NCI-H2227 (cell line): ENCODE measurements at regions not wholly inside any gene's neighbourhood (a gene's known extent, or its start where the extent isn't known, plus 50 kb on each side); places are given as distances from the start of the nearest gene placed in this dataset.

Experiments
- DNase-seq: peaks from one replicate; lab custom pipeline; 2025; ENCODE audit not compliant: unreplicated experiment; lab: John Stamatoyannopoulos, UW

DNA sequence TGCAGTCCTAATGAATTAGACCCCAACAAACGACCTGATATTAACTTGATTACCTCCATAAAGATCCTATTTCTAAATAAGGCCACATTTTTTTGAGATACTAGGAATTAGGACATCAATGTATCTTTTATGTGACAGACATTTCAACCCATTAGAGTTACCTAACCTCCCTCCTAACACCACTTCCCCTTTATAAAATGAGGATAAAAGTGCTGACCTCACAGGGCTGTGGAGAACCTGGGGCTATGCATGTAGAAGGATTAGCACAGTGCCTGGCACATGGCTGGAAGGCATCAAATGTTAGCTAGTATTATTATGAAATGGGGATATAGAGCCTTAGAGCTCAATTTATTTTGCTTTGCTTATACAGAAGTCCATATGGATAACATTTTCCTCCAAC is 53.5 kb upstream of the LRRN1 start:
- no peak for DNase-seq

DNA sequence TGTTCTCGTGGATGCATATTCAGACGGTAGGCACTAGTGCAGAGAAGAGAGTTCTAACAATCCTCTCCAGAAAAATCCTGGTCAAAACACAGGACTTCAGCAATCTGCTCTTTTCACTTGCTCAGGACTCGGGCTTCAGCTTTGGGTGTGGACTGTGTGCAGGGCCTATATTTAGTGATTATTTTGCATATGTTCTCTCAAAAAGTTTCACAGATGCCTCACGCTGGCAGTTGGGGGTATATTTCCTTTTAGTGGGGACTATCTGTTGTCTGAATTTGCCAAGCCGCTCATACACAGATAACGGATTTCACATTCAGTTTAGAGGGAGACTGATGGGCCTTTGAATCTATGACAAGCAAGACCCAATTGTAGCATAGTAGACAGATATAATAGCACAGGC is 54.4 kb upstream of the LRRN1 start:
- DNase-seq, result no peak

DNA sequence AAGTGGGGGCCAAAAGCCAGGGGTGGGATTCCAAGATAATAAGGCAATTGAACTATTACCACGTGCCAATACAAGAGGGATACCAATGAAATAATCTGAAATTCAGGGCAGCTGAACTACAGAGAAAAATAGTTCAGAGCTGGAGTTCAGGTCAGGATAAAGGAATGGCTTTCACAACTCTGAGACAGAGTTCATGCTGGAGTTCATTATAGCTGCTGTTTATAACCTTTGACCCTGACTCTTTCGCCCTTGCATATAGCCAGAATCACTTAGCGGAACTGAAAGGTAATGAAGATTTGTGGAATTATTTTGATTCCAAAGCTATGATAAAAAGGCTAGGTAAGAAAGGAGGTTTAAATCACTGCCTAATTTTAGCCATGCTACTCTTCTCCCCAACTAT is 55.5 kb upstream of the LRRN1 start:
- no peak for DNase-seq

DNA sequence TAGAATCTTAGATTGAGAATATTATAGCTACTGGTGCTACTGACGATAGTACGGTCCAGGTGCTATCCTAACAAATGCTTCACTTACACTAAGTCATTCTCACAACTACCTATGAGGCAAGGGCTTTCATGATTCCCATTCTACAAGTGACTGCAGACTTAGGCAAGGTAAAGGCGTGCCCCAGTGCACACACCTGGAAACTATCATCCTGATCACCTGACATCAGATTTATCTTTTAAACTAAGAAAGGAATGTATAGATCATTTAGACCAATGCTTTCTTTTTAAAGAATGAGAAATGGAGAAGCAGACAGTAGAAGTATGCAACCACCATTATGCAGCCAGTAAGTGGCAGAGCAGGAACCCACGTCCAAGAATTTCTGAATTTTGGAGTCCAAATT is 59.2 kb upstream of the LRRN1 start:
- no peak for DNase-seq

DNA sequence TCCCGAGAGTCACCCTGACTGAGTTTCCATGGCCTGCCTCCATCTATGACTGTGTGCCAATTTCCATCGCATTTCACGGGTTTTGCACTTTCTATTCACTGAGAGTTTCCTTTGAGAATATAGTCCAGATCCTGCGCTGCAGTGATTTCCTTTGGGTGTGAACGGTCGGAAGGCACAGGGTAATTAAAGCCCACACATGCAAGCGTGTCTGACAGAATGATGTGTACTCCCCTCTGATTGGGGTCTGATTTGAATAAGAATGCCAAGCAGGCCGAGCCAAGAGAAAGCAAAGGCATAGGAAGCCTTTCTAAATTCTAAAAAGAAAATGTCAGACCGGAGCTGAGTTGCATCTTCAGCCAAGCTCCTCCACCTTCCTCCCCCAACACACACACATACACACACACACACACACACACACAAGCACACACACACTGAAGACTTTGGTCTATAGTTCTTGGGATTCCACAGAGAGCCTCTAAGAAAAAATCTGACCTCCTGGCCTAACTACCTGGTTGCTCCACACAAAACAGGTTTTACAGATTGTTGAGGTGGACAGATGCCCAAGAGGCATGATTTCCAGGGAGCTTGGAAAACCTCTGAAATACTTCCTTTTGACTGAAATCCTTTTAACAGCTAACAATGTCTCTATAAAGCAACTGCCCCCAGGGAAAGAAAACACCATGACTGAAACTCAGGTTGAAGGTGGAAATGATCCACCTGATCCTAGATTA is 59.7 kb upstream of the LRRN1 start:
- DNase-seq, result no peak

DNA sequence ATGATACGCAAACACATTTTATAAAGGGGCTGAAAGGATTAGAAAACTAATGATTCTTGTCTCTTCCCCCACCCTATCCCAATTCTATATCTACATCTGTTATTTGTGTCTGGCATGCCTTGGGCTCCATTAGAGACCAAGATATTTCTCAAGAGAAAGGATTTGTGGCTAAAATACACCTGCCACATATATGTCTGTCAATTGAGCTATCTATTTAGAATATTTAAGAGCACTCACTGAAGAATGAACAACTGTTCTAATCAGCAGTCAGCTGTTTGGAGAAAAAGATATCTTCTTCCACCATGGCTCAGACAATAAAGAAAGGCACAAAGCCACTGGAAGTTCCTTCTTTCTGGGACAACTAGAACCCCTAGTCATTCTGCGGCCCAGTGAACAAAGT is 61.7 kb upstream of the LRRN1 start:
- DNase-seq, result no peak

DNA sequence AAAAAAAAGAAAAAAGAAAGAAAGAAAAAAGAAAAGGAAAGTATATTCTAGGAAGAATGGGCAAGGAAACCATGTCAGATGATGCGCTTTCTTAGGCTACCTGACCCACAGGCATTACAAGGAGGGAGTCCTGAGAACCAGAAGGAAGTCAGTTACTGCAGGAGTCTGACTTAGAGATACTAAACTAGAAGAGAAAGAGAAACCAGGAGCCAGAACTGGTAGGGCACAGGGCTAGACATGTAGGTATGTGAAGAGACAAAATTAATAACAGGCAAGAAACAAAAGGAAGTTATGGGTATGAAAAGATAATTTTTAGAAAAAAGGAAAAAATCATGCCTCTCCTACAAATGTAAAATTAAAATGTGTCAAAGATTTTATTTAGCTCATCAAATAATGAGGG is 63.3 kb upstream of the LRRN1 start:
- no peak for DNase-seq

DNA sequence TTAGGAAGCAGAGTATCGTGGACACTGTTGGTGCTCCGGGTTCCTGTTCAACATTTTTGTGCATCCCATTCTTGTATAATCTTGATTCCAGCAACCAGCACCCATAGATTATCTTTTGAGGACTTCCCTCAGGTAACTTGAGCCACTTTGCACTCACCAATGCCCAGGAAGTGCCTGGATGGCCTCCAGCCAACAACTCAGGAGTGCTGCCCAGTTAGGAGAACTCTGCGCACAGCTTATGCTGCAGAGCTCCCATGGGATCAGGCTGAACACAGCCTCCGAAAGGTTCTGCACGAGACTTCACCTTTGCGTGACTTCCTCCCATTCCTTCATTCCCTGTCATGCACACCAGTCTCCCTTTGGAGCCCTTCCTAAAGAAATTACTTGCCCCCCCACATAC is 64.3 kb upstream of the LRRN1 start:
- DNase-seq, result no peak

DNA sequence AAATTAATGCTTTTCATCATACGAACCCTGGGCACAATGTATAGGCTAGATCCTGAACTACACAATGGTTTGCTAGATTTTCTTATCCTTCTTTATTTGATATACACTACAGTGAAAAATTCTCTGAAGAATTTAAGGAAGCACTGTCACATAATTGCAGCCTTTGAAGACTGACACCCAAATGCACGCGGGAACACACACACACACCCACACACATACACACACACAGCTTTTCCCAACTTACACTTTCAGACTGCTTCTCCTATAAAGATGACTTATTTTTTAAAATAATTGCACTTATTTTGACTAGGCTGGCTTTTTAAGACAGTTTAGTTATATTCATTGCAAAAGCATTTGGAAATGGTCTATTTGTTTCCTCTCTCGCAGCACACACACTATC is 70.0 kb upstream of the LRRN1 start:
- DNase-seq, result no peak

DNA sequence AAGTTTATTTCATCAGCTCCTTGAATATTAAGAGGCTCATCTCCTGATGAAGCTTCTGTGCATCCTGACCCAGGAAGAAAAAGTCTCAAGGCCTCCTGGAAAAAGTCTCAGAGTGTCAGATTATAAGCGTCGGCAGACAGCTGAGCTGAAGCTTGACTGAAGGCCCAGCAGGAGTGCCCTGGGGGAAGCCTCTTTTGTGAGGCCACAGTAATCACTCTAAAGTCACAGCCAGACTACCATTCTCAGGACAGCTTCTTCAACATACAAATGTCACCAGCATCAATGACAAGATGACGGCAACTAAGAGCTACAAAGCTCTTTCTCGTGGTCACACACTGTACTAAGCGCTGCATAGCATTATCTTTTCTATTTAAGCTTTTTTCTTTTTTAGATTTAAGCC is 72.7 kb upstream of the LRRN1 start:
- DNase-seq, result no peak

DNA sequence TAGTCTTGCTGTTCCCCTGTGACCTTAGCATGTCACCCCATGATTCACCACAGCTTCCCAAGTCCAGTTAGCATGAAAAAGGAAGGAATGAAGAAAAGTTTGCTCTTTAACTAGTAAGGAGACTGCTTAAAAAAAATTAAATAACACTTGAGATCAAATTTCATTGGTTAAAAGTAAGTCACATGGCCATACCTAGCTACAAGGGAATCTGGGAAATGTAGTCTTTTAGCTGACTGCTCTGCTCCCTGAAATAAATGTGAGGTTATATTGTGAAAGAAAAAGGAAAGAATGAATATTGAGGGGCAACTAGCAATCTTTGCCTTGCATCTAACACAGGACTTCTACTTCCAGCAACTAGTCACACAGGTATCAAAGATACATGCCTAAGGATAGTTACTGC is 84.7 kb upstream of the LRRN1 start:
- no peak for DNase-seq

DNA sequence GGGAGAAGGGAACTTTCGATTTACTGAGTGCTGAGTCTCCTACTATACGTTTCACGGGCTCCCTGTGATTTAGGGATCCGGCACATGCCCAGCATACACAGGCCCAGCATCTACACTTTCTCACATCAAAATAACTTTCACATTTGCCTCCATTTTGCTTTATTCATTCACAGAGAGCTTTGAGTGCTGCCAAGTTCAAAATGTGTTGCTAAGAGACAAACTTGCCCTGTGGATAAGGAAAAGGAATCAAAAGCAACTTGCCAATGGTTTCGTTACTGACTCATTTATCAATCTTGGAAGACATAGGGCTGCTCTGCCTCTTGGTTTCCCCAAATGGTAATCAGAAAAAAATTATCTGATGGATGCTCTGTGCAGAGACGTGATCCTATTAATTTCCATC is 86.3 kb upstream of the LRRN1 start:
- no peak for DNase-seq

DNA sequence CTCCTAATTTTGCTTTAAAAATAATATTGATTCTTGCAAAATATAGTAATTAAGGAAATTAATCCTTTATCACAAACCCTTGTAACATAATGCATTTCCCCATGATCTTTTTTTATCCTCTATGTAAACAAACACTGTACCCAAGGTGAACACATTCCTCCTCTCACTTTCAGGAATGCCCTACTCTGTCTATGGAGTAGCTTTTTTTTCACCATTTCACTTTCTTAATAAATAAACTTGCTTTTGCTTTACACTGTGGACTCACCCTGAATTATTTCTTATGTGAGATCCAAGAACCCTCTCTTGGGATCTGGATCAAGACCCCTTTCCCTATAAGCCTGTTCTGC is 90.5 kb upstream of the LRRN1 start:
- no peak for DNase-seq

DNA sequence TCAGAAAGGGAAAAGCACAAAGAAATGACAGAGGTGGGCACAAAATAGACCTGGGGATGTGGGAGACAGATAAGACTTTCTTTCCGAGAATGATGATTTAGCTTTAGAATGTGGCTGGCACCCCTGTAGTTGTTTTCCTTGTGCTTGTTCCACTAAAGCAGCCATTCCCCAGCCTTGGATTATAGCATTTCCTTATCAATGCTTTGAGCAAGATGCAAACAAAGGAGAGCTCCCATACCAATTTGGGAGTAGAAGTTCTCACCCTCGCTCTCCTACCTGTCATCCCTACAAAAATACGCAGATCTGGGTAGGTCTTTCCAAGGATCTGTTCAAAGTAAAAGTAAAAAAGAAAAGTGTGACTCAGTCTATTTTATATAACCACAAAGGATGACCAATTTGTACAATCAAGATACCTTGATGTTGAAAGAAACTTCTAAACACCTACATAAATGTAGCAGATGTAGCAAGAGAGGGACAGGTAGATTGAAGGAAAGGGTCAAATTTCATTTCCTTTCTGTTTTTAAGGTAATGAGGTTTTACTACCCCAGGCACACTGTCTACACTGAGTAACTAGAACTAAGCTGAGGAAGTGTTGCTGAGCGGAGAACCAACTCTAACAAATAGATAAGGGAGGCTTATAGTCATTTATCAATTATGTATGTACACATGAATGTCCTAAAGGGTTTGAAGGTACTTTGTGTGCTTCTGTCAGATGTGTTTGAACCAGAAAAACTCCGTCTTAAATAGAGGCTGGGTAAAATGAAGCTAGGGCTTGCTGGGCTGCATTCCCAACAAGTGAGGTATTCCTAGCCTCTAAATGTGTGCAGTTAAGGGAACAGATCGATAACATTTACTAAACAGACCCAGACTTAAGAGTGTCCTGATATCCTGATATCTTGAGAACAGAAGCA is 91.1 kb upstream of the LRRN1 start:
- DNase-seq, result no peak

DNA sequence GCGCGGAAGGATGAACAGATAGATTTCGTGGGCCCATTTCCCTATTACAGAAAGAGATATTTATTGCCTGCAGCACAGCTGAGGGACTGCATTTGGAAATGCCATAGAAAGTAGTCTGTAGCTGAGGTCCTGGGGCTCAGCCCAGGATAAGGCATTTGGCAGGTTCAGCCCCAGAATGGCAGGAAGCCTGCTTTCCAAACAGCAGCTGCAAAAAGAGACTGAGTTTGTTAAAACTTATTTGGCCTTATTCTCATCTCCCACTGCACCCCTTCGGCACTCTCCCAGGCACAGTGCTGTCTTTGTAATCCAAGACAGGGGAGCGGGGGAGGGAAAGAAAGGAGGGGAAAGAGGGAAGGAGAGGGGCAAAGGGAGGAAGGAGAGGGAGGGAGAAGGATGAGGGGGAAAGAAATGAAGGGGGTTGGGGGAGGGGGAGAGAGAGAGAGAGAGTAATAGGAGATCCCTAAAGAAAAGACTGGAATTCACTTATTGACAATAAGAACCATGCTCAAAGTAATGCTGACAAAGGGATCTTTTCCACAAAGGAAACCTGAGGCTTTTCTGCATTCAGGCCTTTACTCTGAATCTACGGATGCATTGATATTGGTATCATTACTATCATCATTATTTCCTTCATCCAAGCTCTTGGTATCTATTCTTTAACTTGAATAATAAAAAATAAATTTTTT is 94.0 kb upstream of the LRRN1 start:
- DNase-seq, result no peak

DNA sequence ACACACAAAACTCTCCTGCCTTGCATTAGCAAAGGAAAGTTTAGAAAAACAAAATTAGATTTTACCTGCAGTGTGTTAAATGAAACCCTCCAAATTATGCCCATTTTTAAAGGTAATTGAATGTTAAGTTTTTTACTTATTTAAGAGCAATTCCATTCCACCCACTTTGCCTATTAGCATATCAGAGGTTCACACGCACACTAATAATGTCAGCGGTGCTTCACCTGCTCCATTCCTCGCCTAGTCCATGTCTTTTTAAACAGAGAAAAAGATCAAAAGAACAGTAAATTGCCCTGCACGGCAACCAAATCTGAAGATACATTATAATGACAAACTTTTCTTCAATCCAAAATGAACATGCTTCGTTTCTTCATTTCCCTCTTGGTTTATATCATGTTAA is 97.3 kb upstream of the LRRN1 start:
- DNase-seq, result no peak

DNA sequence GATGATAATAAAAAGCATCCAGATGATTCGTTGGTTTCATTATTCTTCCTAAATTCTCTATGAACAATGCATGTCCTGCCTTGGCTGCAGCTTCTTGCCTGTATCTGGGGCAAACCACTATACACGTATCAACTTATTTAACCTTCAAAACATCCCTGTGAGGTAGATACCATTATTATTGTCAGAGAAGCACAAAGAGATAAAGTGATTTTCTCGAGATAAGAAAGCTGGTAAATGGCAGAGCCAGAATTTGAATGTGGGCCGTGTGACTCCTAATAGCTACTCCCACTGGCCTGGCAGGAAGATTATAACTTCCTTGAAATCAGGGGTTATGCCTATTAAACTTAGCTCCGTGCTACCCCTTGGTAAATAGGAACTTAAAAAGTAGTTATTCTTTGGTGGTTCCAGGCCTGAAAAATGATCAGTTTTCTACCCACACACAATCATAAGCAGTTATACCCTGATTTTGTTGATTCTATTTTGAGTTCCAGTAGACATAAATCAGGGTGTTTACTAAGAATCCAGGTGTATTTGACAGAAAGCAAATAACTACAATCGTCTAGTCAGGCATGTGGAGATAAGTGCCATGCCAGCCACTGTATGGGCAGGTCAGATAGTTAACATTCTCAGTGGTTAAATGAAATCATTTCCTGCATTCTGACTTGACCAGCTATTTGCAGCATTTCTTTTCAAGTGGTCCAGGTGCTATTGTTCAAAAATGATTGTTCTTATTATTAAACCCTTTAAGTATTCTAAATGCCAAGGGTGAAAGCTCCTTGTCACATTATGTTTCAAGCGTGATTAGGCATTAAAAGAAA is 99.2 kb upstream of the LRRN1 start:
- peak; percentile 20 for DNase-seq

DNA sequence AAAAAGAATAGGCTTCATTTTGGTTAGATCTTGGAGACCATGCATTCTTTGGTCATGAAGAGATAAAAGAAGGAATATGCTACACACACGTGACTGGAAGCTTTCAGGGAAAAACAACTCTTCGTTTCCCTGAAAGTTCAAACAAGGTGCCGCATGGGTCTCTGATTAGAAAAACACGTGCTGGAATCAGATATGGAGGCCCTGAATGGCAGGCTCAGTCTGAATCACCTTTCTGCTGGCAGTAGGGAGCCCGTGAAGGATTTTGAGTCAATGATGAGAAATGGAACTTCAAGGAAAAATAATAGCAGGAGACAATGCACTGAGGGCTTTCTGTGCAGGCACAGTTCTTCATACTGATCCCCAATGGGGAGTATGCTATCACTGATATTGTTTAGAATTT is 99.8 kb upstream of the LRRN1 start:
- no peak for DNase-seq

DNA sequence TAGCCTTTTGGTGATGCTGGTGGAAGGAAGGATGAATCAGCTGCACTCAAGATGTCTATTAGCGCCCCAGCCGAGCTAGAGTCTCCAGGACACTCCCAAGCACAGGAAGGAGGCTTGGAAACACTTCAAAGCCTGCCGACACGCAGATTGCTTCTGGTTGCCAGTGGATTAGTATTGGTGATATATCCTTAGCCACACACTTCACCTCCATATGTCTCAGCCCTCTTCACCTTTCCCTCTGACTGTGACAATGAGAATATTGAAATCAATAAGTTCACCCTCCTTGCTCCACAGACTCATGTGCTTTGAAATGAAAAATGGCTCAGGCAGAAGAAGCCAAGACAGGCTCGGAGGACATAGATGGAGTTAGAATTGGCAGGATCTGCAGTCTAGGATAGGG is 102.9 kb upstream of the LRRN1 start:
- DNase-seq, result no peak

DNA sequence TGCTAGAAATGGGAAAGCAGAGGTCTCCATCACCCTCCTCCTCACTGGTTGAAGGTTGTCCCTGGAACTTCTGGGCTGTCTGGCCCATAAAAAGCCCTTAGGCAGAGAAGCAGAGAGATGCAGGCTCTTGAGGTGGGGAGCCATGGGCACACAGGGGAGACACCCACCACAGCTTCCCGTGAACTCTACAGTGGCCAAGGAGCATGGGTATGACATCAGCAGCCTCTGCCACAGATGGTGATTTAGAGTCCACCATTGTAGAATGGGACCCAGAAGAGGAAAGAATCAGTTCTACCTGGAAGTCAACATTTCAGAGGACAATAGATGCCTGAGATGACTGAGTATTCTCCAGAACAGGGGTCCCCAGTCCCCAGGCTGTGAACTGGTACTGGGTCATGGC is 105.6 kb upstream of the LRRN1 start:
- no peak for DNase-seq
